HG02610 (cell line): ENCODE measurements at regions not wholly inside any gene's neighbourhood (a gene's known extent, or its start where the extent isn't known, plus 50 kb on each side); places are given as distances from the start of the nearest gene placed in this dataset.
A peak's percentile ranks its signal among the peaks of the same experiment; 100 is the strongest.

Source experiments
- ATAC-seq: cut with Tn5 transposase; IDR thresholded peaks from one replicate; pipeline ENCODE4 v1.9.1; 2021; ENCODE audit warnings: mild to moderate bottlenecking, moderate library complexity; ENCODE audit not compliant: unreplicated experiment

DNA sequence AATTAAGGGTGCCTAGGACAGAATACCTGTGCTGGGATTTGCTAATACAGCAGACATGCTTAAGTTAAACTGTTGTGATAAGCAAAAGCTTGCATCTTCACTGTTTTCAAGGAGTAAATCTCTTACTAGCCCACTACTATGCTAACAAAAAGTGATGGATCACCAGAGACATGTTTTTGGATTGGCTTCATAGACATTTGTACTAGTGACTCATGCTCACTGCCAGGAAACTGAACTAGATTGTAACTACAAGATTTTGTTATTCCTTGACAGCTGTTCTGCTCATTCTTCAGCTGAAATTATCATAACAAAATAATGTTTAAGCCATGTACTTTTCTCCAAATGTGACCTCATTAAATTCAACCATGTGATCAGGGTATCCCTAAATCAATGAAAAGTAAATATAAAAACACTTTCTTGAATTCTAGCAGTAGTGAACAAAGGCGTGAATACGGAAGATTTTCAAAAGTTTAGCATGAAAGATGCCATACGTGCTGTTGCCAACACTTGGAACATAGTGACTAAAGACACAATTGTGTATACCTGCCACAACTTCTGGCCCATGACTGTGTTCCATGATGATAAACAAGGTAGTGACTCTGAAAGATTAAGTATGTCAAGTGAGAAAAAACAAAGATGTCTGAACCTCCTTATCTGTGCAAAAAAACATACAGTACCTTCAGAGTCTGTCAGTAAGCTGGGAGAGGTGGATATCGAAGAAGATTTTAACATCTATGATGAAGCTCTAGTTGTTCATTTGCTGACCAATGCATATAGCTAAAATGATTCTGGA lies 154.0 kb downstream of the BTC start:
- ATAC-seq: no peak

DNA sequence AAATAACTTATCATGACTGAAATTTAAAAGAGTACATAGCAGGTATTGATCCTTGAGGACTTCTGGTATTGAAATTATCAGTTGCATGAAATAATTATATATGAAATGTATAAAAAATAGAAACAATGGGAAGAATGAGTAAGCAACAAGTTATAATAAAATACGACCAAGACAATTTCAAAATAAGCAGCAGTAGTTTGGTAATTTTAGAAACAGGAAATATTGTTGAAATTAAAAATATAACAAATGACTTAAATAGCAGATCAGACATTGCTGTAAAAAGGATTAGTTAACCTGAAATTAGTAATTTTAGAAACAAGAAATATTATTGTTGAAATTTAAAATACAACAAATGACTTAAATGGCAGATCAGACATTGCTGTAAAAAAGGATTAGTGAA lies 152.3 kb downstream of the BTC start:
- ATAC-seq: no peak

- no peak for ATAC-seq
These were observed 145.1 kb downstream of the BTC start for GRCh38 chr4:74649193-74649592.

- no peak for ATAC-seq
These were observed 143.1 kb downstream of the BTC start for GRCh38 chr4:74651198-74651597.

GRCh38 chr4:74653331-74654229 lies 140.7 kb downstream of the BTC start:
- ATAC-seq: no peak

DNA sequence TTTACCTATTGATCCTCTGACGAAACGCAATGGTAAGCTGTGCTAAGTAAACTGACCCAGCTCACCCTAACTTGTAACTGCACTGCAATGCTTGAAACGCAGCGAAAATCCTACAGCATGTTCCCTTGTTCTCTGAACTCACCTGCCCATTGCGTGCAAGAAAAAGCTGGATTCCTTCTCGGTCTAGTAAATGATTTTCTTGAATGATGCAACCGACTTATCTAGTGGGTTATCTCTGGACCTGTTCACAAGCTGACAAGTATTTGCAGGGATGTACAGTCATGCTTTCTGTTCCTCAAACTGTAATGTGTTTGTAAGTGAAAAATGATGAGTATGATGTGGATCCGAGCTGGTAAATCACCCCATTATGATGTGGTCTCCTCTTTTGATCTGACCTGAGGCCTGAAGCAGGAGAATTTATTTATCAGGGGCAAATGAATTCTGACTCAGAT lies 140.1 kb downstream of the BTC start:
- ATAC-seq: no peak

GRCh38 chr4:74656596-74656995 lies 137.7 kb downstream of the BTC start:
- ATAC-seq: no peak

DNA sequence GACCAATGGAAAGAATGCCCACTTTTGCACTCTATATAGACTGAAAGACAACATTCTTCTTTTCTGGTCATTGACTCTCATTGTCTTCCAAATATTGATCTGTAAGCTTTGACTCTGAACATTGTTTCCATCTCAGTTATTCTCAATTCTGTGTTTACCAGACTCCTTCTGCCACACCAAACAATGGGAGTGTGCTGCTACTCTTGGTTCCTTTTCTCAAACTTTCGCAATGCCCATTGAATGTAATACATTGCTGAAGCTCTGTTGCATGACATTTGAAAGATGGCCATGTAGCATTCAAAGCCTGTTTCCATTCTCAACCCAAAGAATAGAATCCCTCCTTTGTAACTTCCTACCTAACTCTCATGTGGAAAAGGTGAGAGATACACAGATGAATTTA lies 136.2 kb downstream of the BTC start:
- no peak for ATAC-seq

- ATAC-seq: no peak
These were observed 134.5 kb downstream of the BTC start for GRCh38 chr4:74659576-74660411.

DNA sequence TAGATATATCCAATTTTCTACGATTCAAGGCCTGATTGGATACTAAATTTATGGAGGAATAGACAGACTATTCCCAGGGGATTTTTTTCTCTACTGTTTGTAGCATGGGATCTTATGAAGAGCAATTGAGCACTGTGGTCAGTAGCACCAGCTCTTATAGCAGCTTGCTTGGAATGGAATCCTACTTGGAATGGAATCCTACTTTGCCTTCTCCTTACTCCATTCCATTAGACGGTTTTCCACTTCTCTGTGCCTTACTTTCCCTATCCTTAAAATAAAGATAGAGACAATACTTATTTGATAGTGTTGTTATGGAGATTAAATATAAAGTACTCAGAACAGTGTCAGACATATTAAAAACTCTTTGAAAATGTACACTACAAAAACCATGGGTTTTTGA lies 133.5 kb downstream of the BTC start:
- no peak for ATAC-seq

GRCh38 chr4:74661427-74662201 lies 132.7 kb downstream of the BTC start:
- no peak for ATAC-seq

DNA sequence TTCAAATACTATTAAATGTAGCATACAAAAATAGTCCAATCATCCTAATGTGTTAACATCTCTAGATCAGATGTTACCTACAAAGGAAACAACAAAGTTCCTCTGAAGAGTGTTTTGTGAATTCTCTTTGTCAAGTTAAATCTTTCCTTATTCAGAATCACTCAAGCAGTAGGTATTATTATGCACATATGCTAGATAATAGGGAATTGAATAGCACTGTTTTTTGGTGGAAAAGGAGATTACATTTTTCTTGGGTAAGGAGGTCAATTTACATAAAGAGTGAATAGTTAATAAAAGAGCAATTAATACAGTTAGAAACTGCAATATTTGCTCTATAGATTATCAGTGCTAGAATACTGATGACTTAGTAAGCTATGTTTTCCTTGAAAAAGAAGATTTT lies 130.7 kb downstream of the BTC start:
- ATAC-seq: no peak

GRCh38 chr4:74665346-74665745 lies 129.0 kb downstream of the BTC start:
- ATAC-seq: no peak

- ATAC-seq: no peak
These were observed 128.4 kb downstream of the BTC start for GRCh38 chr4:74665876-74666275.

DNA sequence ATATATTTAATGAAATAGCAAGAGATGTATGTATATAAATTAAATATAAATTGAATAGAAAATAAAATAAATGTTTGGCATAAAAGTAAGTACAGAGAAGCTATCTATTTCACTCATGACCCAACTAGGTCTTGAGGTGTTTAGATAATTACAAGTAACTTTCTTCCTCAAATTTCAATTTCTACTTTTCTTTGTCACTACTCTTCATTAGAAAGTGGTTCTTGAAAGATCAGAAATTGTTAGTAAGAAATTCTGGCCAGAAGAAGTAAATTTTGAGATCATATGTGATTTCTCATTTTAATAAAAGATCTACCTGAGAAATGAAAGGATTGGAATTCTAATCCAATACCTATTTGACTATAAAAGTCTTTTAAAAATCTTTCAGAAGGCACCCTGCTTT lies 126.9 kb downstream of the BTC start:
- no peak for ATAC-seq

GRCh38 chr4:74667944-74668343 lies 126.4 kb downstream of the BTC start:
- no peak for ATAC-seq

GRCh38 chr4:74669702-74670101 lies 124.6 kb downstream of the BTC start:
- ATAC-seq: no peak

DNA sequence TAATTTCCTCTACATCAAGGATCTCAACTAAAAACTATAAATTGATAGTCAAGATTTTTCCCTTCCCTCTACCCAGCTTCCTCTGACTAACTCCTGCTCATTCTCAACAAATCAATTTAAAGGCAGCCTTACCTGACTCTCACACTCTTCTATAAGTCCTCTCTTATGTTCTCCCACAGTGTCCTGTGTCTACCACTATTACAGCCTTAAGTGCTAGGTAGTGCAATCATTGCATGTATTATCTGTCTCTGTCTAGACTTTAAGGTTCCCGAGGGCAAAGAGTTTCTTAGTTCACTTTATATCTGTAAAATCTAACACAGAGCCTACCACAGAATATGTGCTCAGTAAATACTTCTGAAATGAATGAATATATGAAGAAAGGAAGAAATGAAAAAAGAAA lies 123.7 kb downstream of the BTC start:
- no peak for ATAC-seq

- peak; percentile 46 for ATAC-seq
These were observed 123.1 kb downstream of the BTC start for GRCh38 chr4:74671080-74671698.

DNA sequence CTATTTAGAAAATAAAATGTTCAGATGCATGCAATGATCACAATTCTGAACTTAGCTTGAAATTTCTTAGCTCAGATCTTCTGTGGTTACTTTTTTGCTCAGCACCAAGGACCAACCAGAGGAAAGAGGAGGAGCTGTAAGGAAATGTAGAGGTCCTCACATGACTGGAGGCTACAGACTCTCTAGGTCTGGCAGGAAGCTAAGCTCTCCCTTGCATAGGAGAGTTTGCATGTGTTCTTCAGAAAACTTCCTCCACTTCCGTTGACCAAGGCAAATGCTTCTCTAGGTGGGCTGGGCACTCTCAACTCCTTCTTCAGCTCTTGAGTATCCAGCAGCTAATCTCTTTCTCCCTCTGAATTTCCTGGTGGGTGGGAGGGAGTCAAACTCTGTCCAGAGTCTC lies 119.6 kb downstream of the BTC start:
- no peak for ATAC-seq
